ENCODE measurements at regions not wholly inside any gene's neighbourhood (a gene's known extent, or its start where the extent isn't known, plus 50 kb on each side); places are given as distances from the start of the nearest gene placed in this dataset.
"Not testable (repeated sequence)": the region's sequence is repeated elsewhere in the genome, so short reads cannot be mapped to it uniquely, and the experiment has no call there.

DNA sequence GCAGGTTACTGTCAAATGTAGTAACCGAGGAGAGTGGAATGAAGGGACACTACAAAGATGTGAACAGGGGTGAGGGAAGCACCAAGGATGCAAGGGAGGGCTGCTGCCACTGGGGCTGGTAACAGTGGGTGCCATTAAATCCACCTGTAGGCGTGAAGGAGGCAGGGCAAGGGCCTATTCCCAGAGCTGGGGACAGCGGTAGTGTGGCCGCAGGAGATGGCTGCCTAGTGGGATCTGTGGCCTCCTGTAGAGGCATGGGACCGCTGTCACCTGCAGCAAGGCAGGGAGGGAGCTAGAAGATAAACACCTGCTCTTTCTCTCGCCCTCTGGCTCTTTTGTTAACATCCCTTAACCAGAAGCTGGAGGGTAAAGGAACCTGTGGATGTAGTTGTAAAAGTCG is 80.5 kb upstream of the CNIH3 start:
- DNase-seq (ENCODE audit: low read depth) = no peak

DNA sequence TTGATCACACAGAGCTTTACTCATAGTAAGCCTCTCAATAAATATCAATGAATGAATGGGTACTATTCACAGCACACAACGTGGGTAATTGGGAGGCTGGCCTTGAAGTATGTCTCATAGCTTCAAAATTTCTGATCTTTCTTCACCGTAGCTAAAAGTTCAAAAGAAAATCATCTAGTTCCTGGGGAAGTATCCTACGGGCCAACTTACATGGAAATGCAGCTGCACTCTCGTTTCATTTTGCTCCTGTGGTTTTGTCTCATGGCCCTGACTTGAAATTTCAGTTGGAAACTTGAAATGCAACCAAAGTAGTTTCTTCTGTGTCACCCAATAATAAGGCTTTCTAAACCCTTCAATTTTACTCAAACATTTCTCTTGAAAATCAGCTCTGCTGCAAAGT is 76.1 kb upstream of the CNIH3 start:
- DNase-seq (ENCODE audit: low read depth) = peak; percentile 76

DNA sequence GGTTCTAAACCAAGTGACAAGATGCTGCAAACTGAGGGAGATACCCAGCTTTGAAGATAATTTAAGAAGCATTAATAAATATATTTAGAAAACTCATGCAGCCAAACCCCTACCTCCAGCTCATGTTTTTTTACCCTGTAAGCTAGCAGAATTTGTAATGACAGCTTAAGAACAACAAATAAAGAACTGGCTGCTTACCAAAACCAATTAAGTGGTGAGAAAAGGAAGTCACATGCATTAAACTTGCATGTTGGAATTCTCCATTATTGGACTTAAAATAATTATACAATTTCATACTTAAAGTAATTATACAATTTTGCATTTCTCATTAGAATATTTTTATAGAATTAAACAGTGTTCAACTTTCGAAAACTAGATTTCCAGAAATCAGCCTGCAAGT is 75.6 kb upstream of the CNIH3 start:
- no peak for DNase-seq (ENCODE audit: low read depth)

DNA sequence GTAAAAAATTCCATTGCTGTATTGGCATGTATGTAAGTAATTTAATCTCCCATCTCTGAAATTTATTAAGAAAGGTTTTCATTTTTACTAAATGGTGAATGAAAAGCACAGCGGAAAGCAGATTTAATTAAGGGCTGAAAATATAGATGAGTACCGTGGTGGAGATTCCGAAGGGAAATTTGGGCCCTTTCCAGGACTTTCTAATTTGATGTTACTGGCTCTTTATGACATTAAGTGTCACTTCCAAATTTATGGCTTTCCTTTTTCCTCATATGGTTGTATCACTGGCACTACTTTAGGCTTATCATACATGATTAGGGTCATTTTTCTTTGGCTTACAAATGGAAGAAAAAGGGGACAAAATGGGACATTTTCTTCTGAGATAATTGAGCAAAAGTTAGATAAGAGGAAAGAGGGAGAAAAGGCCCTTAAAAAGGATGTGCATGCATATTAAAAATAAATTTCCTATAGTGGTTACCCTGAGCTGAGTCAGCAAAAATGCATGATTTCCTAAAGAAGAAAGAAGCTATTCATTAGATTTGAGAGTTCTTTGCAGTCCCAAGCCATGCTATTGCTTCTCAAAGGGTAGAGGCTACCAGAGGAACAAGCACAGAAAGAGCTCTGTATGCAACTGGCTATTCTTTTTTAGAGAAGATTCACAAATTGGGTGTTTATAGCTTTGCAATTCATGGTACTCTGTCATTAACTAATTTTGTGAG is 74.9 kb upstream of the CNIH3 start:
- DNase-seq (ENCODE audit: low read depth) = no peak

DNA sequence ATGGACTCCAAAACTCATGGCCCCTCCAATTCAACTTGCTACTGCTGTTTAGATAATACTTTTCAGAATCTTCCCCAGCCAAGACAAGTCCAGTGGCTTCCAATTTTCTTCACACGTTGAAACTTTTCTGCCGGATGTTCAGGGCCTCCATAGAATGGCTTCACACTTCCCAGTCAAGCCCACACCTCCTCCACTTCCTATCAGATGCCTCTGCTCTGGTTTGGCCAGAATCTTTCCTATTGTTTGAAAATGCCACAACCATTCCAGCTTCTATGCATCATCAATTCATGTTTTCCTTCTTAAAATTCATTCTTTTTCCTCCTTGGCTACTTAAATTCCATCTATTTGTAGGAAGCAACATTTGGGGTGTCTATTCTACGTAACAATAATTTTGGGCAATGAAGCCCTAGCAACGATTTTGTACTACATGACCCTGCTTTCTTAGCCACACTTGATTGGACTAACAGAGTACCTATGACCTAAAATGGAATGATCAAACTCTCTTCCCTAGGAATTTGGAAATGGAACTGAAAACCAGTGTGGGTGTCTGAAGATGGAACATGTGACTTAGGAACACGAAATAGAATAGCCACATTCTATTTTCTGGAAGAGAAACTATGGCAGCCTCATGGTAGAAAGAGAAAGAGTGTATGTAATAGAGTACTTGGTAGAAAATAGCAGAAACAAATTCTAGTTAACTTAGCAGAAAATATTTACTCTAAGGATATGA is 74.1 kb upstream of the CNIH3 start:
- no peak for DNase-seq (ENCODE audit: low read depth)

DNA sequence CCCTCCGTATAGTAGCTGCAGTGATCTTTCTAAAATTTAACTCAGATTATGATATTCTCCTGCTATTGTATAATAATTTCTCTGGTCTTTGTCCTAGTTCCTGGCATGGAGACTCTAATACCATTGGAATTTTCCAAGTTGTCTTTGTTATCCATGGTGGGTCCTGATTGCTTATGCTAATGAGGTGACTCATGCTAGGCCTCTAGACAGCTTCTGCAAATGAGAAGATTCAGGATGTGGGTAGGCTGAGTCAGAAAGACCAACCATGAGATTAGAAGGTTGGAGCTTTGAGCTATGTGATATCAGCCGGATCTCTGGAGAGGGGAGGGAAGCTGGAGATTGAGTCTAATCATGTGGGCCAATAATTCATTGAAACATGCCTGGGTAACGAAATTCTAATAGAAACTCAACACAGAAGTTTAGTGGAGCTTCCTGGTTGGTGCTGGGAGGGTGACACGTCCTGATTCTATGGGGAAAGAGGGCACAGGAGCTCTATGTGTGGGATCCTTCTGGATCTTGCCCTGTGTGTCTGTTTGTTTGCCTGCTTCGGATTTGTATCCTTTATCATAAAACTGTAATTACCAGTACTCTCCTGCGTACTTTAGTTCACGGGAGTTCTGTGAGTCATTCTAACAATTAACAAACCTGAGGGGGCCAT is 73.2 kb upstream of the CNIH3 start:
- DNase-seq (ENCODE audit: low read depth) = peak; percentile 95

DNA sequence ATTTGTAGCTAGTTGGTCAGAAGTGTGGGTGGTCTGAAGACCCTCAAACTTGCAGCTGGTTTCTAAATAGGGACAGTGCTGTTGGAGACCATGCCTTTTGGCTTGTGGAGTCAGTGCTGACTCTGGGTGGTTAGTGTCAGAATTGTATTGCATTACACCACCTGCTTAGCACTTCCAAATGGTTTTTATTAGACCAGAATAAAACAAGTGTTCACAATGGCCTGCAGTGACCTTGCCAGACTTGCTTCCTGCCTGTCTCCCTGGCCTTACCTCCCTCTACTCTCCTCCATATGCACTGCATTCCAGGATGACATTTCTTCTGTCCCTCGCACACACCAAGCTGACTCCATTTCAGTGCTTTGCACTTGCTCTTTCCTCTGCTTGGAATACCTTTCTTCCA is 72.7 kb upstream of the CNIH3 start:
- no peak for DNase-seq (ENCODE audit: low read depth)

DNA sequence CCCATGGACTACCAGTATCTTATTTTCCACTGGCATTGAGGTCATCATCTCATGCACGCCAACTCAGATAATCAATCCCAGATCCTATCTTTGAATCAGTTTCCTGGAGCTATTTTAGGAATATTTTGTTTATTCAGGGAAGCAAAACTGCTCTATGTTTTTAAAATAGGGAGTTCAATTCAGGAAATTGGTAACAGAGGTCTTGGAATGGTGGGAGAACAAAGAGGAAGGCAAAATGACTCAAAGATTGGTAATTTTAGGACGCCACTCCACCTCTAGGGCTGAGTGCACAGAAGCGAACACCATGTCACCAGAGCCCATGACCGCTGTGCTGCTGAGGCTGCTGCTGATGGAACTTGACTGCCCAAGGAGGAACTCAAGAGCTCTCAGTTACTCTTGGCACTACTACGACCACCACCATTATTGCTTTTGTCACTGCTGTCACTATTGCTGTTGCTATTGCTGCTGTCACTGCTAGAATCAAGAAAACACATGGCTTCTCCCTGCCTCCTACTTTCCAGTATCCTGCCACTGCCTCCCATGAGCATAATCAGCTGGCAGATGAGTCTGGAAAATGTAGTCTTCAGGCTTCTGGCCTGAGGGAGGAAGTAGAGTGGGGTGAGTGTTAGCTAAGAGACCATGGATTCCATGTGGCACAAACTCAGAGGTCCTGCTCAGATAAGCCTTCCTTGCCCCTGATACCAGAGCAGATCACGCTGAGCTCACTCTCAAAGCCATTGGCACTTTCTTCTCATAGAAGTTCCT is 71.6 kb upstream of the CNIH3 start:
- peak; percentile 51 for DNase-seq (ENCODE audit: low read depth)

DNA sequence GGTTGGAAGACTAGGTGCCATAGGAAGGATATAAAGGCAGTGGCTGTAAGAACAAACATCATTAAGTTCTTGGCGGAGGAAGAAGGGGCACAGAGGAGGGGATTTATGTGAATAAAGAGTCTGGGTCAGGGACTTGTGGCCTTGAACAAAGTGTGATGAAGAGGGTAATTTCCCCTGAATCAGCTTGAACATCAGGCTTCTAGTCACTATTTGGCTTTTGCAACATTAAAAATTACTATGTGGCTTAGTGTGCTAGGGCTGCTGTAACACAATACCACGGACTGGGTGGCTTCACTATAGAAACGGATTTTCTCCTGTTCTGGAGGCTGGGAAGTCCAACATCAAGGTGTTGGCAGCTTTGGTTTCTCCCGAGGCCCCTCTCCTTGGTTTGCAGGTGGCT is 70.5 kb upstream of the CNIH3 start:
- DNase-seq (ENCODE audit: low read depth) = no peak

DNA sequence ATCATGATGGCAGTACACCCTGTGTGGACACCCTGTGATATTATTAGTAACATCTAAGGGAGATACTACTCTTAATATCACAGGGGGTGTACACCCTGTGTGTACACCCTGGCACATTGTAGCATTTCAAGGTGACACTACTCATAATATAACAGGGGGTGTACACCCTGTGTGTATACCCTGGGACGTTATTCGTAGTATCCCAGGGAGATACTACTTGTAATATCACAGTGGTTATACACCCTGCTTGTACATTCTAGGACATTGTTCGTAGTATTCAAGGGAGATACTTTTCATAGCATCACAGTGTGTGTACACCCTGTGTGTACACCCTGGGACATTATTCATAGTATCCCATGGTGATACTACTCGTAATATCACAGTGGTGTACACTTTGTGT is 67.4 kb upstream of the CNIH3 start:
- DNase-seq (ENCODE audit: low read depth) = no peak

DNA sequence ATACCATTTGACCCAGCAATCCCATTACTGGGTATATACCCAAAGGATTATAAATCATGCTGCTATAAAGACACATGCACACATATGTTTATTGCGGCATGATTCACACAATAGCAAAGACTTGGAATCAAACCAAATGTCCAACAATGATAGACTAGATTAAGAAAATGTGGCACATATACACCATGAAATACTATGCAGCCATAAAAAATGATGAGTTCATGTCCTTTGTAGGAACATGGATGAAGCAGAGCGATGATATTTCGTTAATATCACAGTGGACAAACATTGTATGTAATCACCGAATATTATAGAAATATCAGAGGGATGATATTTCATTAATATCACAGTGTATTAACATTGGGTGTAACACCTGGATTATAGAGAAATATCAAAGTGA is 64.9 kb upstream of the CNIH3 start:
- not testable (repeated sequence) for DNase-seq (ENCODE audit: low read depth)

DNA sequence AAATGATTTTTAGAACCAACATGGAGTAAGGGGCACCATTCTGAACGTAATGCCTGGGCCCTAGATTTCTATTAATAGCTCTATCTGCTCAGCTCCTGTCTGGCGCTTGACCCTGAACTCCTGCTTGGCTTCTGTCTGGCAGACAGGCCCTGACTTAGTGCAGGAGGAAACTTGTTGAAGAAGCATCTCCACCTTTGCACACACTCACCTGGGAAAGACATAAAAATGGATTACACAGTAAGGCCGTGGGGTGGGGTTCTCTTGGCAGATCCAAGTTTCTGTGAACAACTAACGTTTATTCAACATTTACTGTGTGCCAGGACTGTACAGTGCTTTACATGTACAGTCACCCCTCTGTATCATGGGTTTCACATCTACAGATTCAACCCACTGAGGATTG is 62.1 kb upstream of the CNIH3 start:
- no peak for DNase-seq (ENCODE audit: low read depth)

DNA sequence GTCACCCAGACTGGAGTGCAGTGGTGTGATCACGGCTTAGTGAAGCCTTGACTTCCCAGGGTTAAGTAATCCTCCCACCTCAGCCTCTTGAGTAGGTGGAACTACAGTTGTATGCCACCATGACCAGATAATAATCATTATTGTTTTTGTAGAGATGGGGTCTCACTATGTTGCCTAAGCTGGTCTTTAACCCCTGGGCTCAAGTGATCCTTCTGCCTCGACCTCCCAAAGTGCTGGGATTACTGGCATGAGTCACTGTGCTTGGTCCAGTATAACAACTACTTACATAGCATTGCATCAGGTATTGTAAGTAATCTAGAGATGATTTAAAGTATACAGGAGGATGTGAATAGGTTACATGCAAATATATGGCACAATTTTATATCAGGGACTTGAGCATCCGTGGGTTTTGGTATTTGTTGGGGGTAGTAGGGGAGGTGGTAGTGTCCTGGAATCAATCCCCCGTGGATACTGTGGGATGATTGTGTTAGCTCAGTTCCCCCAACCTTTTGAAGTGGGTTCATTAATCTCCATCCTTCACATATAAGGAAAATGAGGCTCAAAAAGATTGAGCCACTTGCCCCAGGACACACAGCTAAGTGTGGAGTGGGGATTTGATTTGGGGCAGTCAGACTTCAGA is 61.4 kb upstream of the CNIH3 start:
- no peak for DNase-seq (ENCODE audit: low read depth)

DNA sequence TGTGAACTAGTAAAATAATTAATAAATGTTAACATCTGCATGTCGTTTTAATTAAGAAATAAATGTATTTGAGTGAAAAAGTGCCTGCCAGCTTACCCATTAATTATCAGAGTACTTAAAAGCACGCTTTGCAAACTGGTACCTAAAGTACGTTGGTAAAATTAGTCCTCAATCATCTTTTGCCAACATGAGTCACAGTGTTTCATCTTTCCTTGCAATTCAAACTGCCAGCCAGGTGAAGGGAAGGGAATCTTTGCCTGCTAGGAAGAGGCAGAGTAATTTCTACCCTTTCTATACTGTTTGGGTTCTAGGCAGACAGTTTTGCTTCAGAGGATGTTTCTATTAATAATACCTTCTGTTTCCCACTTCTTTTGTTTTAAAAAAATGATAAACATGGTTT is 57.2 kb upstream of the CNIH3 start:
- no peak for DNase-seq (ENCODE audit: low read depth)

DNA sequence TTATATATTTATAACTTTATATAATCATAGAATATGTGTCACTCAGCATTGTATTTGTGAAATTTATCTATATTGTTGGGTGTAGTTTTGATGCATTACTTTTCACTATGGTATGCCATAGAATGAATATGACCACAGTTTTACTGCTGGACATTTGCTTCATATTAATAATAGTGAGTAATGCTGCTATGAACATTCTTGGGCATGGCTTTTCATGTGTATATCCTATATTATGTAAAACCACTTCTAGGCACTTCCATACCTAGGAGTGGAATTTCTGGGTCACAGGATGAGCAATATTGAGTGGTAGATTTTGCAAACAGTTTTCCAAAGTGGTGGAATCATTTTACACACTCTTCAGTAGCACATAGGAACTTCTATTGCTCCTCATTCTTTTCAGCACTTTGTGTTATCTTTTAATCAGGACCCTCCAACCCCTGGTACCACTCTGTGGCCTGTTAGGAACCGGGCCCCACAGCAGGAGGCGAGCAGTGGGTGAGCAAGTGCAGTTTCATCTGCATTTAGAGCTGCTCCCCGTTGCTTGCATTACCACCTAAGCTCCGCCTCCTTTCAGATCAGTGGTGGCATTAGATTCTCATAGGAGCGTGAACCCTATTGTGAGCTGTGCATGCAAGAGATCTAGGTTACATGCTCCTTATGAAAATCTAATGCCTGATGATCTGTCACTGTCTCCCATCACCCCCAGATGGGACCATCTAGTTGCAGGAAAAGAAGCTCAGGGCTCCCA is 56.0 kb upstream of the CNIH3 start:
- no peak for DNase-seq (ENCODE audit: low read depth)

DNA sequence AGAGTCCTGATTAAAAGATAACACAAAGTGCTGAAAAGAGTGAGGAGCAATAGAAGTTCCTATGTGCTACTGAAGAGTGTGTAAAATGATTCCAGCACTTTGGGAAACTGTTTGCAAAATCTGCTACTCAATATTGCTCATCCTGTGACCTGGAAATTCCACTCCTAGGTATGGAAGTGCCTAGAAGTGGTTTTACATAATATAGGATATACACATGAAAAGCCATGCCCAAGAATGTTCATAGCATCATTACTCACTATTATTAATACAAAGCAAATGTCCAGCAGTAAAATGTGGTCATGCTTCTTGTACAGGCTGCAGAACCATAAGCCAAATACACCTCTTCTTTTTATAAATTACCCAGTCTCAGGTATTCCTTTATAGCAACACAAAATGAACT is 53.2 kb upstream of the CNIH3 start:
- not testable (repeated sequence) for DNase-seq (ENCODE audit: low read depth)

DNA sequence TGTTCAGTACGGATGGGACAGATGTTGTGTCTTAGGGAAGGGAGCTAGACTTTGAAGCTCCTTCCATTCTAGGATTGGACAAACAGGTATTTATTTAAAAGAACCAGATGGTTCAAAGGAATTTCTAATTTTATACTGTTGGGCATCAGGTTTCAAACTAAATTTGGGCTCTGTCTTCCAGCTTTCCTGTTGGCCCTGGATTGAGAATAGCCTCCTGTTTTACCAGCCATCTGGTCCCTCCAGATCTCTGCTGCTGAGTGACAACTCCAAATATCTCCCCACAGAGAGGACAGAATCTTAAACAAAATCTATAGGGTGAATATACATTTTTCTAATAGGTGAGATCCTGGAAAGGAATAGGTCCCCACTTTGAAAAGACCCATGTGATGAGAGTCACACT is 52.5 kb upstream of the CNIH3 start:
- no peak for DNase-seq (ENCODE audit: low read depth)

DNA sequence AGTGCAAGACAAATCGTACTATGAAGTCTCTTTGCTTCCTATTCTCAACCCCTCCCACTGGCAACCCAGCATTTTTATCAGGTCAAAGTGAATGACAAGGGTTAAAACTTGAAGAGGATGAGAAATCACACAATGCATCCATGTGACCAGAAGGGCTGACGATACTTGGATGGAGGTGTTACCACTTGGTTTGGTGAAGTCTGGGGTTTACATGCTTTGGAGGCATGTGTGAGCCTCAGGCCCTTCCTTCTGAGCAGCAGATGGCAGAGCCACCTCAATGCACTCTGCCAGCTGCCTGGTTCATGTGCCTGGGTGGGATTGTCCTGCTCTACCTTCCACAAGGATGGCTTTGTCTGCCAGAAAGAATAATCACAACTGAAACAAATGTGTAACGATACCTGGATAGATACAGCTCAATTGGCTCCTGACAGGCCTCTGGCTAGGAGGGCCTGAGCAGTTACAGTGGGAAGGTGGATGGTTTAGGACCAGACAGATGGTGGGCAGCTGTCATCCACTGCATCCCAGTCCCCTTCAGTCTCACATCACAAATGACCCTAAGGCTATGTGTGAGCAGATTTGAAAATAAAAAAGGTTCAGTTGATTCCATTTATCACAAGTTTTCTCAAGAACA is 51.5 kb upstream of the CNIH3 start:
- DNase-seq (ENCODE audit: low read depth) = no peak

DNA sequence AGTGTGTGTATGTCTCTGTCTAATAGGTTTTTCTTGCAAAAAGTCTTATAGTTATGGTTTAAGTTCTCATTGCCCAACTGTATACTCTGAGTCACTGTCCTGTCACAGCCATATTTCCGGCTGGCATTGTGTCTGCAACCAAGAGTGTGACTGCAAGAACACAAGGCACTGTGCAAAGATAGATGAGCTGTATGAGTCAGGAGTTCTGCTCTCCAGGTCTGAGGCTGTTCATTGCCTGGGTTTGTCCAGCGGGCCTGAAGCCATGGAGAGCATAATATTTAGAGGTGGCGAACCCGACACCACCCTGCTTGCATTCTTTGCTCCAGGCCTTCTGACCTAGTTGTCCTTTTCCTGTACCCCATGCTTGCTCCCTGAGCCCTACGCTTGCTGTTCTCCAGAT is 50.9 kb upstream of the CNIH3 start:
- peak; percentile 82 for DNase-seq (ENCODE audit: low read depth)

DNA sequence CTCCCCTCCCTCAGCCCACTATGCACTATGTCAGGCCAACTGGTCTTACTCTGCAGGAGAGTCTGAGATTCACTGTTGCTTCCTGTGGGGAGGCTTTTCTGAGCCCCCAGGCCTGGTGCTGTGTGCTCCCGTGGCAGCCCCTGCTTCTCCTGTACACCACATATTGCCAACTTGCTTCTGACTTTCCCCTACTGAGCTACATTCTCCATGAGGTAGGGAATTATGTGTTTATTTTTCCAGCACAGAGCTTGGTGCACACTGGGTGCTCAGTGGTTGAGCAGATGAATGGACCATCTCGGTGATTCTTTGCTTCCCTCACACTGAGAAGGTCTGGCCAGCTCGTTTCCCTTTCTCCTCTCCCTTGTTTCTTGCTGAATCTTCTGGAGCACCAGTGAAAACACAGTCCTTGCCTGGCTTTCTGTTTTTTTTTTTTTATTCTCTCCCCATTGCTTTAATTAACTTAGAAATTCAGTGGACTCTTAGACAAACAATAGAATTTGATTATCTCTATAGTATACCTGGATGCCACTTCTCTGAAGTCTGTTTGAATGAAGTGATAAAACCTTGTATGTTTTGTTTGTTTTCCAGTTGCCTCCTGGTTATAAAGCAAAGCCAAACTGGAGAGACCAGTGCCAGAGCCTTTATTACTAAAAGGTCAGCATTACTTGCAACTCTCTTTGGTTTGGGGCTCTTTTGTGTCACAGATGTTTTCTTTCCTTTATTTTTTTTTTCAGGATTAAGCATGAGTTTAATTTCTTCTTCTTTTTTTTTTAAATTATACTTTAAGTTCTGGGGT is 50.3 kb upstream of the CNIH3 start:
- no peak for DNase-seq (ENCODE audit: low read depth)

All from stromal cell of bone marrow (primary cell).